ENCODE measurements at regions not wholly inside any gene's neighbourhood (a gene's known extent, or its start where the extent isn't known, plus 50 kb on each side); places are given as distances from the start of the nearest gene placed in this dataset.

DNA sequence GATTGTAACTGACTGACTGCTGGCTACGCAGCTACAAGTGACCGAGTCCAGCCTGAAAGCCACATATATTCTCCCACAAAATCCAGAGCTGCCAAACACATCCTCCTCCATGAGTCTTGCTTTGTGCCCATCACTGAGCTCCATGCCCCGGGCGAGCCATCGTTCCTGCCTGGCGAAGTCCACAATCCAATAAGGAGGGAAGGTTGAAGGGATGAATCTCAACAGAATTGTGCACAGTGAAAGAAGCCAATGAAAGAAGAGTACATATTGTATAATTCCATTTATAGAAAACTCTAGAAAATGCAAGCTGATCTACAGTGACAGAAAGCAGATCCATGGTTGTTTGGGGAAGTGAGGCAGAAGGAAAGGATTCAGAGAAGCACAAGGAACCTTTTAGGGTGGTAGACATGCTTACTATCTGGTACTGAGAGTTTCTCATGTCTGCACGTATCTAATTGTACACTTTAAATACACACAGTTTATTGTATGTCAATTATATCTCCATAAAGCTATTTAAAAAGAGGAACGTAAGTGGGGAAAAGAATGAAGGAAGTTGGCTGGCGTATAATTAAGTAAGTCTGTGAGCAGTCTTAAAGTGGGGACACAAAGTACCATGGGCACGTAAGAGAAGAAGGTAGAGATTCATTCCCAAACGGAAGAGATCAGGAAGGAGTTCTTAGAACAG is 115.9 kb upstream of the JUN start:
- POLR2A ChIA-PET (ENCODE audit: low non-redundant PET): interaction anchor here (0.8 kb wide), 1 partner anchor 380 kb away, joined by 3 read pairs; no protein-coding TSS in a partner anchor
- Histone ChIP-seq H3K4me3 (ENCODE audit: low read depth, low read length, poor library complexity, severe bottlenecking) (no peak overlapping the region), H3K27me3 (replicated peaks; ENCODE audit: insufficient read depth, low read depth, low read length, poor library complexity) (no peaks in the 10 kb centered on the region), H3K4me1 (ENCODE audit: insufficient read depth, low read length, poor library complexity, severe bottlenecking) (no peaks in the 10 kb centered on the region), H3K9me3 (ENCODE audit: low read depth, low read length, poor library complexity, severe bottlenecking) (no peaks in the 10 kb centered on the region), H3K36me3 (ENCODE audit: insufficient read depth, low read length, poor library complexity, severe bottlenecking) (no peaks in the 10 kb centered on the region), H3K27ac (ENCODE audit: low read depth, low read length, poor library complexity, severe bottlenecking) (no peak overlapping the region)
- intact Hi-C loops (cut with micrococcal nuclease; ENCODE audit: unreplicated experiment): no loop called here
- DNase-seq (ENCODE audit: low spot score): no peak
- TF ChIP-seq, protein P1, sequence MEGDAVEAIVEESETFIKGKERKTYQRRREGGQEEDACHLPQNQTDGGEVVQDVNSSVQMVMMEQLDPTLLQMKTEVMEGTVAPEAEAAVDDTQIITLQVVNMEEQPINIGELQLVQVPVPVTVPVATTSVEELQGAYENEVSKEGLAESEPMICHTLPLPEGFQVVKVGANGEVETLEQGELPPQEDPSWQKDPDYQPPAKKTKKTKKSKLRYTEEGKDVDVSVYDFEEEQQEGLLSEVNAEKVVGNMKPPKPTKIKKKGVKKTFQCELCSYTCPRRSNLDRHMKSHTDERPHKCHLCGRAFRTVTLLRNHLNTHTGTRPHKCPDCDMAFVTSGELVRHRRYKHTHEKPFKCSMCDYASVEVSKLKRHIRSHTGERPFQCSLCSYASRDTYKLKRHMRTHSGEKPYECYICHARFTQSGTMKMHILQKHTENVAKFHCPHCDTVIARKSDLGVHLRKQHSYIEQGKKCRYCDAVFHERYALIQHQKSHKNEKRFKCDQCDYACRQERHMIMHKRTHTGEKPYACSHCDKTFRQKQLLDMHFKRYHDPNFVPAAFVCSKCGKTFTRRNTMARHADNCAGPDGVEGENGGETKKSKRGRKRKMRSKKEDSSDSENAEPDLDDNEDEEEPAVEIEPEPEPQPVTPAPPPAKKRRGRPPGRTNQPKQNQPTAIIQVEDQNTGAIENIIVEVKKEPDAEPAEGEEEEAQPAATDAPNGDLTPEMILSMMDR (conservative IDR thresholded peaks at IDR 0.05; ENCODE audit: low read depth, low read length): no peak
- no peak for TF ChIP-seq EZH2 (IDR thresholded peaks at IDR 0.05; ENCODE audit: borderline replicate concordance, low read depth, low read length, poor library complexity, severe bottlenecking)
- CTCF ChIA-PET: no interaction called here
- no TSS peak for BruUV-seq (replicated peaks)

DNA sequence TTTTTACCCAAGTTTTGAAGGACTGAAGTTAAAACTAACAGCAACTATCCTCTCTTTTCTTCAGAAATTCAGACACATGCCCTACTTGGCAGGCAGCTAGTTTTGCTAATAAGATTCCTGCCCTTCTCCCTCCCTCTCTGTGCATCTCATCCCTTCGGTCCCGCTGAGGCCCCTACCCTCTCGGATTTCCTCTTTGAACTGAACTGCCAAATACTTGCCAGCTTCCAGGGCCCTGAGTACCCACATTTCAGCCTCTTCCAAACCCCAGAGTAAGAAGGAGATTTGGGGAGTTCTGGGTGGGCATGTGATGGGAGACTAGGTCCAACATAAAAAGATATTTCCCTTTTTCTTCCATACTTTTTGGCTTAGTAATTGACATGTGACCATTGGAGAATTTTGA is 116.5 kb upstream of the JUN start:
- Histone ChIP-seq H3K4me1 (ENCODE audit: insufficient read depth, low read length, poor library complexity, severe bottlenecking) (no peaks in the 10 kb centered on the region), H3K9me3 (ENCODE audit: low read depth, low read length, poor library complexity, severe bottlenecking) (no peaks in the 10 kb centered on the region), H3K27me3 (replicated peaks; ENCODE audit: insufficient read depth, low read depth, low read length, poor library complexity) (no peaks in the 10 kb centered on the region), H3K36me3 (ENCODE audit: insufficient read depth, low read length, poor library complexity, severe bottlenecking) (no peaks in the 10 kb centered on the region), H3K4me3 (ENCODE audit: low read depth, low read length, poor library complexity, severe bottlenecking) (no peak overlapping the region), H3K27ac (ENCODE audit: low read depth, low read length, poor library complexity, severe bottlenecking) (no peak overlapping the region)
- no peak for DNase-seq (ENCODE audit: low spot score)
- POLR2A ChIA-PET (ENCODE audit: low non-redundant PET): interaction anchor here (0.8 kb wide), 1 partner anchor 380 kb away, joined by 3 read pairs; no protein-coding TSS in a partner anchor
- CTCF ChIA-PET: no interaction called here
- BruUV-seq (replicated peaks): no TSS peak
- TF ChIP-seq EZH2 (IDR thresholded peaks at IDR 0.05; ENCODE audit: borderline replicate concordance, low read depth, low read length, poor library complexity, severe bottlenecking): no peak
- TF ChIP-seq, protein P1 (conservative IDR thresholded peaks at IDR 0.05; ENCODE audit: low read depth, low read length): no peak
- intact Hi-C loops (cut with micrococcal nuclease; ENCODE audit: unreplicated experiment): no loop called here

DNA sequence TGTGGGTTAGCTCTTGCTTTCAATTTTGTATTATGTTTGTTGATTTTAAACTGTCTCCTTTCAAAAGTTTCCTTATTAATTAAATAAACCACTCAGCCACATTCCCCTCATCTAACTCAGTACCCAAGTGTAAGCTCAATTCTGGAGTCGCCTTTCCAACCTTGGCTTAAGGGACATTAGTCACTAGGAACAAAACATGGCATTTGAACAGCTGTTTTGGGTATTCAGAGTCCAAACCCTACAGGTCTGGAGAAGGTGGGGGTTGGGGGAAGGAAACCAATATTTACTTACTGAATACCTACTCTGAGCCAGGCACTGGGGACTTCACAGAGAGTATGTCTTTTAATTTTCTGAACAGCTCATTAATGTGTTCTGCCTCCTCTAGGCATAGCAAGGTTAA is 117.2 kb upstream of the JUN start:
- H3K9me3 ChIP-seq (ENCODE audit: low read depth, low read length, poor library complexity, severe bottlenecking): no peaks in the 10 kb centered on the region
- DNase-seq (ENCODE audit: low spot score): no peak
- no peaks in the 10 kb centered on the region for H3K36me3 ChIP-seq (ENCODE audit: insufficient read depth, low read length, poor library complexity, severe bottlenecking)
- TF ChIP-seq EZH2 (IDR thresholded peaks at IDR 0.05; ENCODE audit: borderline replicate concordance, low read depth, low read length, poor library complexity, severe bottlenecking): no peak
- TF ChIP-seq, protein P1 (conservative IDR thresholded peaks at IDR 0.05; ENCODE audit: low read depth, low read length): no peak
- H3K27me3 ChIP-seq (replicated peaks; ENCODE audit: insufficient read depth, low read depth, low read length, poor library complexity): no peaks in the 10 kb centered on the region
- no TSS peak for BruUV-seq (replicated peaks)
- ChIA-PET CTCF (no interaction called here), POLR2A (ENCODE audit: low non-redundant PET) (no interaction called here)
- H3K4me1 ChIP-seq (ENCODE audit: insufficient read depth, low read length, poor library complexity, severe bottlenecking): no peaks in the 10 kb centered on the region
- H3K27ac ChIP-seq (ENCODE audit: low read depth, low read length, poor library complexity, severe bottlenecking): no peak overlapping the region
- intact Hi-C loops (cut with micrococcal nuclease; ENCODE audit: unreplicated experiment): no loop called here
- no peak overlapping the region for H3K4me3 ChIP-seq (ENCODE audit: low read depth, low read length, poor library complexity, severe bottlenecking)

Data from A673 (cell line).